MV-4-11 (cell line): ENCODE measurements at regions not wholly inside any gene's neighbourhood (a gene's known extent, or its start where the extent isn't known, plus 50 kb on each side); places are given as distances from the start of the nearest gene placed in this dataset.
"Not testable (repeated sequence)": the region's sequence is repeated elsewhere in the genome, so short reads cannot be mapped to it uniquely, and the experiment has no call there.

Source experiments
- DNase-seq: peaks from one replicate; lab custom pipeline; 2025; lab: John Stamatoyannopoulos, UW

- DNase-seq, result no peak
Measured at GRCh38 chr7:46755120-46756034, 826.5 kb downstream of the TNS3 start.

DNA sequence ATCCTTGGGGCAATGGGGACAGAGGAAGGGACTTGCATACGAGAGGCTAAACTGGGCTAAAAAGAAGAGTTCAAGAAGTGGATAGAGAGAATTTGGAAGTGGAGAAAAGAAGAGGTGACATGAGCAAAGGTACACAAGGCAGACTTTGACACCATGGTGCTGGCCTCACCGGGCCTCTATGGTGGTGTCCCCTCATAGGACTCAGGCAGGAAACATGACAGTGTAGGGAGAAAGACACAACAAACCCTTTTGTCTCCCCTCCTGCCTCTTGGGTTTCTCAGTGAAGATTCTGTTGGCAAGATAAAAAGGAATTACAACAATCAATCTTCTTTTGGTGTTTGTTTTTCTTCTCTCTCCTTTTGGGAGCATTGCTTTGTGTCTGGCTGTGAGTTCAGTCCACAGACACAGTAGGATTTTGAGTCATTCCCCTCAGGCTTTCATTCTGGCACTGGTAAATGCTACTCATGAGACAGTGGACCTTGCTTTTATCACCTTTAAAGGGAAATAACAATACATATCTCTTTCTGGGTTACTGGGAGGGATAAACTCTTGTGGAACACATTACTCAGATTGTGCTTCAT is 827.7 kb downstream of the TNS3 start:
- no peak for DNase-seq

DNA sequence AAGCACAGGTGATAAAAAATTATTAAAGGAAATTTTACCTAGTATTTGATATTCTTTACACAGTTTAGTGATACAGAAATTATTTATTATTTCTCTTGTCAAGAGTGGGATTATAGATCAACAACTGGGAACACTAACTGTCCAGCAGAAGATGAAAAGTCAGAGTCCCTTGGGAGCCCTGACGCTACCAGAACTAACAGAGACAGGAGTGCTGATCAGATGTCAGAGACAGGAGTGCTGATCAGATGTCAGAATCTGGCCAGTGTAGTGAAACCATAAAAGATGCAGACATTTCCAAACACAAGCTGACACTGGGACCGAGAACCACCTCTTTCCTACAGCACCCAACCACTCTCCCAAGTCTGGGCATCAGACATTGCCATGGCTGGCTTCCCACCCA is 828.2 kb downstream of the TNS3 start:
- no peak for DNase-seq

DNA sequence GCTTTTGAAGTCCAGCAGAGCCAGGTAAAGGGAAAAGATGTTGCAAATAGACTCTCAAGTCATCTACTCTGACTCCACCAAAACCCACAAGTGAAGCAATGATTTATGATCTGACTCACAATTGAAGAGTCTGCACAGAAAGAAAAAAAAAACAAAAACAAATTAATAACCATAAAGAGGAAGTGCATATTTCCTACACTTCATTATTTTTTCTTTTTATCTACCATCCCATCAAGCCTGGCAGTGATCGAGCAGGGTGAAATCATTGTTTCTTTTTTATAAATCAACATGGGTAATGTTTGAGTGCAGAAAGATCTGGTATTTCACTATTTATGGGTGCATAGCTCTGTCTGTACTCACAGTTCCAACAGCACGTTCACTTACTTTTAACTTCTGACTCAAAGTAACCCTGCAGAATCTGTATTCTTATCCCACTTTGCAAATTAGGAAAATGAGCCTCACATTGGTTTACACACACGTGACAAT is 829.0 kb downstream of the TNS3 start:
- DNase-seq, result peak; percentile 50

DNA sequence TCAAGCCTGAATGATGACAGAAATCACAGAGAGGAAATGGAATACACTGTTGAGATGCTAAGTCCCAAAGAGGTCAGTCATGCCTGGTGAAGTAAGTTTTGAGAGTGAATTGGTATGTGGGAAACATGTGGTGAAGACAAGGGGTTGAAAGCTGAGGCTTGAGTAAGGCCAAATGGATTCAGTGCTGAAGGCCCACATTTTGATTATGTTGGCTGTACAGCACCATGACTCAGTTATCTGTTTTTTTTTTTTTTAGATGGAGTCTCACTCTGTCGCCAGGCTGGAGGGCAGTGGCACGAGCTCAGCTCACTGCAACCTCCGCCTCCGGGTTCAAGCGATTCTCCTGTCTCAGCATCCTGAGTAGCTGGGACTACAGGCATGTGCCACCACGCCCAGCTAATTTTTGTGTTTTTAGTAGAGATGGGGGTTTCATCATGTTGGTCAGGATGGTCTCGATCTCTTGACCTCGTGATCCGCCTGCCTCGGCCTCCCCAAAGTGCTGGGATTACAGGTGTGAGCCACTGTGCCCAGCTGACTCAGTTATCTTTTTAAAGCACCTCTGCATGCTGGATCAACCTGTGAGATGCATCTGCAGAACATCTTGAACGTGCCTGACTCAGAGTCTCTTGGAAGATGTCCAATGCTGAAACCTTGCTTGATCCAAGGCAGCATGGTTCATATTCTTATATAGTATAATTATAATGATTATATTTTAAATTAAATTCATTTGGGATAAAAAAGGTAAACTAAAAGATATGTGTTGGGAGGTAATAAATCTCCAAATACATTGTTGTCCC is 829.8 kb downstream of the TNS3 start:
- not testable (repeated sequence) for DNase-seq

GRCh38 chr7:46751471-46751870 is 830.4 kb upstream of the IGFBP3 start:
- no peak for DNase-seq

DNA sequence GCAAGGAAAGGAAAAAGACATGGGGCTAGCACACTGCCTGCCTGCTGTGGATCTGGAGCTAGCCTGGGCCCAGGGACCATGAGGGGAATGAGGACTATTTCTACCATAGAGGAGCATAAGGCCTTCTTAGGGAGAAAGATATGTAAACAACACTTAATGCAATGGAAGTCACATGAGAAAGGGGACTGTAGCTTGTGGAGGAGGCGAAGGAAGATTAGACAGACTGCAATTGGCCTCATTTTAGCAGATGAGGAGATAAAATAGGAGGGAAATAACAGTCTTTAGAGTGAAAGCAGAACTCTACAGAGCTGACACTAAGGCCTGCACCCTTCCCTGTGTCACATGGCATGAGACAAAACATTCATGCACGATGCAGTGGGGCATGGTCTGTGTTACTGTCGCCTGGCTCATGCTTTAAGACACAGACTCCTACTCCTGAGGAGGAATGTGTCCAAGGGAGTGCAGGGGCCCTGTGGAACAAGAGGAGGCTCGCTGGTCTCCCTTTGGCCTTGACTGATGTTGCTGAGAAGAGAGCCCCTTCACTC is 829.3 kb upstream of the IGFBP3 start:
- DNase-seq, result no peak

DNA sequence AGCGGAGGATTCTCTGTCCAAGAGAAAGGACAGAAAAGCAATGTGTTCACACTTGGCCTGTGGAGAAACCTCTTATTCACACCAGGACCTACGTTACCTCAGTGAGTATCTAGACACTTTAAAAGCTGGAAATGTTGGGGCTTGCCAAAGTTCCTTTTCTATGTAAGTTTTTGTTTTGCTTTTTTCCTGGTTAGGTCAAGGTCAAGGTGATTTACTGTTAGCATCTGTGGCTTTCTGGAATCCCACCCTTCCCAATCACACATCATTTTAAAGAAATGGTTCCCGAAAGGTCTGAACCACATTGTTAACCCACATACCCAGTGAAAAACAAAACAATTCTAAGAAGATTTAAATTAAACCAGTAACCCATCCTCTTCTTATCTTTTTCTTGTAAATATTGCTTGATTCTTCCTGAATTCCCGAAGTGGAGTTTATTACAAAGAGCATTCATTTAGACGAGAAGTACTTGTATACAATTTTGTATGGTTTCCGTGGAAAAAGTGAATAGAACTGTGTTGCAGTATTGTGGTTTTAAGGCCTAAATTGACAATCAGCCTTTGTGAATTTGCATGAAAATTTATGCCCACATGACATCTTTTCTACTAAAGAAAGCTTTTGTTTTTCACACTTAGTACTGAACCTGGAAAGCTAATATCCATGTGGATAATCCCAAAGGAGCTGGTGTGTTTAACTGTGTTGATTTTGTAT is 827.0 kb upstream of the IGFBP3 start:
- no peak for DNase-seq

DNA sequence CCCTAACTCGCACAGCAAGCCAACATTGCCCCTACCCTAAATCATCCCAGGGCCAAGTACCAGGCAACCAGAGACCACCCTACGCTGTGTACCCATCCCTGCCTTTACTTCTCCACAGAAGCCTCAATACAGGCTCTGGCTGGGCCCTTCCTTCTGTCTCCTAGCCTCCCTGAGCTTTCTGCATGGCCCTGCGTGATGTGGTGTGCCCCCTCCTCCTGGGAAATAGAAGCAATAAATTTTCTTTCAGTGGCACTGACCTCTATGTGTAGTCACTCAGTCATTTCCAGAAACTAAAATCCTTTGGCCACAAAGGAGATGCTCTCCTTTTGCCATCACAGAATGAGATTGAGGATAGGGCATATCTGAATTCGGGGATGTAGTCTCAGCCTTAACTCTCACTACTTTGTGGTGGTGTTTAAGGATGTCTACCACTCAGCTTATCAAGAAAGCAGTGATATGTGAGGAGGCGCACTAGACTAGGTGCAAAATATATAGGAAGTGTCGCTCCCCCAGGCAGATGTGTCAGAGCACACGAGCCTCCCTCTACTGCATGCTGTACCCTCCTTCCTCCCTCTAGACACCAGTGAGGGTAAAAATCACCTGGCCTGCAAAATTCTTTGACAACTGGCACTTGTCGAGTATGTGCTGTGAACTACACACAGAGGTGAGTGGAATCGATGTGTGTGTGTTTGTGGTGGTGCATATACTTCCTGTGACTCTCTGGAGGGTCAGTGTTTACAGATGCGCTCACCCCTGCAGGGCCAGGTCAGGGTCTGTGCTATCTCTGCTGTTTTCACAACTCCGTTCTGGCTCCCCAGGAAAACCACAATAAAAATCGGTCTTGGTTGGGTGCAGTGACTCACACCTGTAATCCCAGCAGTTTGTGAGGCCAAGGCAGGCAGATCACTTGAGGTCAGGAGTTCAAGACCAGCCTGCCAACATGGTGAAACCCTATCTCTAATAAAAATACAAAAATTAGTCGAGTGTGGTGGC is 825.9 kb upstream of the IGFBP3 start:
- DNase-seq, result no peak

- DNase-seq, result no peak
Measured at GRCh38 chr7:46745707-46746090, 824.6 kb upstream of the IGFBP3 start.

GRCh38 chr7:46744957-46745706 is 824.1 kb upstream of the IGFBP3 start:
- DNase-seq, result no peak

- no peak for DNase-seq
Measured at GRCh38 chr7:46742601-46743000, 821.5 kb upstream of the IGFBP3 start.

GRCh38 chr7:46741938-46742540 is 821.0 kb upstream of the IGFBP3 start:
- no peak for DNase-seq

DNA sequence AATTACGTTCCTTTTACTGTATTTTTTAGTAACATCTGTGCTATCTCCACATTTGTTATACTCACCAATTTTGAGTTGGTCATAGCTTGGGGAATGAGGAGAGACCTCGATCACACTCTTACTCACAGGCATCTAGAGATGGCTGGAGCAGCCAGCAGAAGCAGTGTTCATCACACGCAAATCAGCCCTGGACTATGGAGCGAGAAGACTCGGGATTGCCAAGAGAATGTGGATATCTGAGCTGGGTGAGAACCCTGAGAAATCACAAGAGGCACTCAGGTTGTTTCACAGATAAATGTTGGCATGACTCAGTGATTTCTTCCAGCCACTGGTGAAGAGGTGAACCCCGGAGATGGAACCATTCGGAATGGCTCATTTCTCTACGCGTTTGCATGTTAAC is 820.1 kb upstream of the IGFBP3 start:
- DNase-seq, result no peak

DNA sequence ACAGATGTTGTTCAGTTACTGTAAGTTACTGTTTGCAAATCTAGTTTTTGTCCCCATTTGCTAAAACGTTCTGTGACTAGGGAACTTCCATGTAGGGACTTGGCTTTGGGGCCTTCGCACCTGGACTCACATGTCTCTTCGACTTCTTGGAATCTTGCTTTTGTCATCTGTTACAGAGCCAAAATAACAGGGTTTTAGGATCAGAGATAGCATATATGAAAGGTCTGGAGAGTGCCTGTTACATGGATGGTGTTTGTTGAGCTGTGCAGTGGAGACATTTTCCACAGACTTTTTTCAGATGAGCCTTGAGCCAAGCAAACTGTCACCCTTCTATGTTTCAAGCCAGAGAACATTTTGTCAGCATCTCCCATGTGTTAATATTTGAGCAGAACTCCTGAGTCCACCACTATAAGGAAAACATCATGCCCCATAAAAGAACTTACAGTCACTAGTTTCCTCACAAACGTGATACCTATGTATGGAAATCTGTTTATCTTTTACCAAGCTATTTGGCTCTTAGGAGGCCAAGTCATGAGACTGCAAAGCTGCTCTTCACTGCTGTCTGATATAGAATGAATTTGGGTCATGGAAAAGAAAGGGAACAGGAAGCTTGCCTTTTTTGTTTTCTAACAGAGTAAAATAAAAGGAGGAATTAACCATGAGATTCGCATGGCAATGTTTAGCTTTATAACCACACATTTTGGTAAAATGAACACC is 818.6 kb upstream of the IGFBP3 start:
- DNase-seq, result no peak

DNA sequence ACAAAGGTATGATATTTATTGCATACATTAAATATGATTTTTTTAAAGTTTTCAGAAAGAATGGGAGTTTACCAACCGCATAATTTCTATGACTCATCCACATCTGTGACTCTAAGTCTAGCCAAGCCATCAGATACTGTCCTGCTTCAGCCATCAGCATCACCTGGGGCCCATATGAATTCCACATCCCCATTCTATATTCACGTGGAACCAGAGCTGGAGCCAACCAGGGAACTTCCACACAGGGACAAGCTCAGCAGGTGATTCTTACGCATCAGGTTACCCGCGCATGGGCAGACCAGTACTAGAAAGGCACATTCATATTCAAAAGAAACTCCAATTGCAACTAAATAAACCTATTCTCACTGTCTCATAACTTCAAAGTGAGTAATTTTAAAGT is 817.7 kb upstream of the IGFBP3 start:
- no peak for DNase-seq

- DNase-seq, result no peak
Measured at GRCh38 chr7:46738165-46738564, 817.1 kb upstream of the IGFBP3 start.

DNA sequence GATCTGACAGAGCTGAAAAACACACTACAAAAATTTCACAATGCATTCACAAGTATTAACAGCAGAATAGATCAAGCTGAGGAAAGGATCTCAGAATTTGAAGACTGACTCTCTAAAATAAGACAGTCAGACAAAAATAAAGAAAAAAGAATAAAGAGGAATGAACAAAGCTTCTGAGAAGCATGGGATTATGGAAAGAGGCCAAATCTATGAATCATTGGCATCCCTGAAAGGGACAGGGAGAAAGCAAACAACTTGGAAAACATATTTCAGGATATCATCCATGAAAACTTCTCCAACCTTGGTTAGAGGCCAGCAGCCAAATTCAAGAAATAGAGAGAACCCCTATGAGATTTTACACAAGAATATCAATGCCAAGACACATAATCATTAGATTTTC is 804.8 kb upstream of the IGFBP3 start:
- DNase-seq, result no peak

- DNase-seq, result no peak
Measured at GRCh38 chr7:46725136-46725535, 804.1 kb upstream of the IGFBP3 start.
